Mononuclear cell (primary cell): ENCODE measurements at regions not wholly inside any gene's neighbourhood (a gene's known extent, or its start where the extent isn't known, plus 50 kb on each side); places are given as distances from the start of the nearest gene placed in this dataset.
"Not testable (repeated sequence)": the region's sequence is repeated elsewhere in the genome, so short reads cannot be mapped to it uniquely, and the experiment has no call there.

Experiments used
- H3K27me3 ChIP-seq: 2 replicates; pipeline ENCODE4 v1.6.0; 2011; ENCODE audit warnings: low read length, control low read depth; ENCODE audit not compliant: insufficient read depth
- H3K4me1 ChIP-seq: 2 replicates; pipeline ENCODE4 v1.5.1; 2011; ENCODE audit warnings: mild to moderate bottlenecking, low read length, control low read depth; ENCODE audit not compliant: insufficient read depth
- H3K4me3 ChIP-seq: 2 replicates; pipeline ENCODE4 v1.5.1; 2011; ENCODE audit warnings: mild to moderate bottlenecking, low read length, moderate library complexity
- H3K9me3 ChIP-seq: 2 replicates; pipeline ENCODE4 v1.5.1; 2011; ENCODE audit warnings: low read depth, mild to moderate bottlenecking, control low read depth, low read length

DNA sequence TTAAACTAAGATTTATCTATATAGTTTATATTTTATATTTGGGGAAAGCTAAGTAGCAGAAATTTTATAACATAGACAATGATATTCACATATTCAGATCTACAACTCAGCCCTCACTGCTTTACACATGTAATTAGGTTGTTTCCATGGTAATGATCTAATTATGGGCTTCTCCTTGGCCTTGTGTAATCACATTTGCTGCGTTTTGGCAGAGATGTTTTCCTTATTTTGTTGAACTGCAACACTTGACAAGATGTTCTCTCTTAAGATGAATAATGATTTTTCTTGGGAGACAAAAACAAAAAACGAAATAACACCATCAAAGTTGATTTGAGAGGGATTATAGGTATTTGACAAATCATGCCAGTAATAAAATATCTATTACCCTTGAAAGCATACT is 635.6 kb upstream of the TBL1XR1 start:
- H3K9me3 ChIP-seq = no peaks in the 10 kb centered on the region
- H3K4me1 ChIP-seq = peaks cover 4% of the 10 kb centered on the region
- H3K27me3 ChIP-seq = no peaks in the 10 kb centered on the region
- H3K4me3 ChIP-seq = no peak overlapping the region

GRCh38 chr3:177833332-177833731 is 636.0 kb upstream of the TBL1XR1 start:
- no peaks in the 10 kb centered on the region for H3K9me3 ChIP-seq
- no peaks in the 10 kb centered on the region for H3K27me3 ChIP-seq
- peaks cover 4% of the 10 kb centered on the region for H3K4me1 ChIP-seq
- no peak overlapping the region for H3K4me3 ChIP-seq

- Histone ChIP-seq H3K9me3 (no peaks in the 10 kb centered on the region), H3K4me3 (no peak overlapping the region), H3K27me3 (no peaks in the 10 kb centered on the region), H3K4me1 (peaks cover 4% of the 10 kb centered on the region)
These were observed 637.7 kb upstream of the TBL1XR1 start for GRCh38 chr3:177835008-177835407.

- Histone ChIP-seq H3K27me3 (no peaks in the 10 kb centered on the region), H3K4me3 (no peak overlapping the region), H3K4me1 (peaks cover 4% of the 10 kb centered on the region), H3K9me3 (no peaks in the 10 kb centered on the region)
These were observed 638.6 kb upstream of the TBL1XR1 start for GRCh38 chr3:177835917-177836316.

- Histone ChIP-seq H3K4me1 (peaks cover 4% of the 10 kb centered on the region), H3K27me3 (no peaks in the 10 kb centered on the region), H3K4me3 (no peak overlapping the region), H3K9me3 (no peaks in the 10 kb centered on the region)
These were observed 639.4 kb upstream of the TBL1XR1 start for GRCh38 chr3:177836671-177837070.

DNA sequence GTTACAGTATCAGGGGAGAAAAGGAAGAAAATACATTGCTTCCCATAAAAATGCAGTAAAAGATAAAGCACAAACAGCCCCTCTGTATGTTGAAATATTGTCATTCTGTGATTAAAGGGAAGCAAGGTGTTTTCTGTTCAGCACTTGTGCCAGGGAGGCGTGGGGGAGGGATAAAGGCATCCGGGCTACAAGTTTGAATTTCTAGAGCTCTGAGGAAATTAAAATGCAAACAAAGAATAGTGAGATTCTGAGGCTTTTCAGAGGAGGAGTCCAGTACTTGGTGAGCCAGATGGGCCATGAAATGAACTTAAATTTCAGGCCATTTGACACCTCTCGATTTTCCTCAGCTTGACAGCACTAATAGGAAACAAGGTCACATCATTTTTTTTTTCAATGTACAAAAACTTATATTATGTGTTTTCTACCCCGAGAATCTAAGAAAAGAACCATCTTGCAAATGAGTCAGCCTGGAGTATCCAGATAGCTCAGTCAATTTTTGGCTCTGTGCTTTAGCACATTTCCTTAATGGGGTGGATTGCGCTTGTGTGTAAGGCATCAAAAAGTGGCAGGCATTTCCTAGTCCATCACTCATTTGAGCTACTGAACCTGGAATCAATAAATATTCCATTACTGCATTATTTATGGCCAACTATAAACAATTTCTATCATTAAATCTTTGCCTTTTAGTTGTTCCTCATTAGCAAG is 640.8 kb upstream of the TBL1XR1 start:
- Histone ChIP-seq H3K4me1 (peaks cover 4% of the 10 kb centered on the region), H3K4me3 (no peak overlapping the region), H3K9me3 (no peaks in the 10 kb centered on the region), H3K27me3 (no peaks in the 10 kb centered on the region)

- H3K4me1 ChIP-seq = peaks cover 4% of the 10 kb centered on the region
- no peak overlapping the region for H3K4me3 ChIP-seq
- no peaks in the 10 kb centered on the region for H3K9me3 ChIP-seq
- no peaks in the 10 kb centered on the region for H3K27me3 ChIP-seq
These were observed 641.6 kb upstream of the TBL1XR1 start for GRCh38 chr3:177838766-177839350.

- Histone ChIP-seq H3K4me3 (no peak overlapping the region), H3K9me3 (no peaks in the 10 kb centered on the region), H3K27me3 (no peaks in the 10 kb centered on the region), H3K4me1 (no peaks in the 10 kb centered on the region)
These were observed 645.0 kb upstream of the TBL1XR1 start for GRCh38 chr3:177842302-177842701.

- no peaks in the 10 kb centered on the region for H3K4me1 ChIP-seq
- H3K4me3 ChIP-seq = no peak overlapping the region
- no peaks in the 10 kb centered on the region for H3K27me3 ChIP-seq
- no peaks in the 10 kb centered on the region for H3K9me3 ChIP-seq
These were observed 645.8 kb upstream of the TBL1XR1 start for GRCh38 chr3:177842743-177843734.

DNA sequence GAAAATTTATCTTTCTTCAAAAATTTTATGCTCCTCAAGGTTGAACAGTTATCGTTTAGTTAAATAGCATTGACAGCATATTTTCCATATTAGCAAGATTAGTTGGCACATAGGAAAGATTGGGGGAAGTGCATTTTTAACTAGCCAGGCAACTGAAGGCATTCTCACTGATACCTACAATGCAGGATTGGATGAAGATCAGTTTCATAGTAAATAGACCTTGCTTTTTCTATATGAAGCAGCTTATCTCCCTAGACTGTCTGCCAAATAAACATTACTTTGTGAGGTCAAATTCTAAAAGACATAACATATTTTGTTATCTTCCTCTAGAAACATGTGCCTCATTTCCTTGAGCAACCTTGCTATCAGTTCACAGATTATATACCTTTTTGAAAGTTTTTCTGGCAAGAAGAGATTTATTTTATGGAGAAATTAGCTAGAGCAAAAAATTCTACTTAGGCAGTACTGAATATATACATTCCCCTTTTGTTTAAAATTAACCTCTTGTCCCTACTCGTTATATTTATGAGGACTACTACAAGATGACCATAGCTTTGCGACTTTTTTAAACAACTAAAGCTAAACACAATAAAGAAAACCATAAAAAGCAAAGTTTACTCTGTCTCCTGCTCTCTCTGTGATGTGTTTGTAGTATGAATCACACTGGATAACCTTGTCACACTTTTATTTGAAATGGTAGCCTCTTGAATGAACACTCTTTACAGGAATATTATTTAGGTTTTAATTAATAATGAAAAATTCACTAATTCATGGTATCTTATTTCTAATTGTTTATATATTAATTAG is 654.9 kb upstream of the TBL1XR1 start:
- Histone ChIP-seq H3K4me1 (no peaks in the 10 kb centered on the region), H3K4me3 (no peak overlapping the region), H3K27me3 (no peaks in the 10 kb centered on the region), H3K9me3 (no peaks in the 10 kb centered on the region)

DNA sequence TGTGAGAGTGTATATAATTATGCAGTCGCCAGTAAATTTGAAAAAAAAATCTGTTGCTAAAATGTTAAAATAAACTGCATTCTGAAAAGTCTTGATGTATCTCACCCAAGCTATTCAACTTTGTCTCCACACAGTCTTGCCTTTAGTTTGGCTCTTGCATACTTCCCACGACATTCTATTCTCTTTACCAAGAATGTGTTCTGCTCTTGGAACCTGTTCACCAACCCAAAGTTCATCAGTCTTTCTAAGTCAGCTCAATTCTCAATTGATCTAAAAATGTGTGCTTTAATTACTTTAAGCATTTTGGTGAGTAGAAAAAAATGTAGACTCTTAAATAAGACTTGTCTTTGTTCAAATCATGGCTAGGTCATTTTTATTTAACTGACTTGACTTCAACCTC is 657.7 kb upstream of the TBL1XR1 start:
- Histone ChIP-seq H3K9me3 (no peaks in the 10 kb centered on the region), H3K27me3 (no peaks in the 10 kb centered on the region), H3K4me3 (no peak overlapping the region), H3K4me1 (no peaks in the 10 kb centered on the region)

GRCh38 chr3:177860184-177860583 is 662.9 kb upstream of the TBL1XR1 start:
- Histone ChIP-seq H3K9me3 (peaks cover 14% of the 10 kb centered on the region), H3K27me3 (no peaks in the 10 kb centered on the region), H3K4me1 (no peaks in the 10 kb centered on the region), H3K4me3 (no peak overlapping the region)

DNA sequence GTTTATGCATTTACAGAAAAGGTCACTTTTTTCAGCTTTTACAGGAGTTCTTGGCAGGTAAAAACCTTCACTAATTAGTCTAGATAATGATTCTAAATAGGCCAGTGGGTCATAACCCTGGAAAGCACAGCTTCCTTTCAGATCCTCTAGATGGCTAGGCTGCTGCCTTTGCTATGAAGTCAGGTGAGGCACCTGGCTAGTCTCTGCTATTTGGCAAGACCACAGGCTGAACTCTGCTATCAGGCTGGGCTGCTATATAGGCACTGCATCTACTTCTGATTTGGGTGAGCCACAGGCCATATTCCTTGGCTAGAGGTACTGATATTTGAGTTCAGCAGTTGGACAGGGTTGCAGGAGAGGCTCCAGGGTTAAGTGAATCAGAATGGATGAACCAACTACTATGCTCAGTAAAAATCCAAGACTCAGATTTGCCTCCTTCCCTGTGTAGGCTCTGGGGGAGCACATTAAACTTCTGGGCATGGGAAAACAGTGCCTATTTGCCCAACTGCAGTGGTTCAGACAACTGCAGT is 665.7 kb upstream of the TBL1XR1 start:
- no peak overlapping the region for H3K4me3 ChIP-seq
- no peaks in the 10 kb centered on the region for H3K27me3 ChIP-seq
- no peaks in the 10 kb centered on the region for H3K4me1 ChIP-seq
- H3K9me3 ChIP-seq = peaks cover 14% of the 10 kb centered on the region

DNA sequence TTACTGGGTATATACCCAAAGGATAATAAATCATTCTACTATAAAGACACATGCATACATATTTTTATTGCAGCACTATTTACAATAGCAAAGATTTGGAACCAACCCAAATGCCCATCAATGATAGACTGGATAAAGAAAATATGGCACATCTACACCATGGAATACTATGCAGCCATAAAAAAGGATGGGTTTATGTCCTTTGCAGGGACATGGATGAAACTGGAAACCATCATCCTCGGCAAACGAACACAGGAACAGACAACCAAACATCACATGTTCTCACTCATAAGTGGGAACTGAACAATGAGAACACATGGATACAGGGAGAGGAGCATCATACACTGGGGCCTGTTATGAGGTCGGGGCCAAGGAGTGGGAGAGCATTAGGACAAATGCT is 665.0 kb upstream of the KCNMB2 start:
- H3K4me1 ChIP-seq, H3K27me3 ChIP-seq, H3K9me3 ChIP-seq, H3K4me3 ChIP-seq: not testable (repeated sequence)
